ENCODE measurements at regions not wholly inside any gene's neighbourhood (a gene's known extent, or its start where the extent isn't known, plus 50 kb on each side); places are given as distances from the start of the nearest gene placed in this dataset.

DNA sequence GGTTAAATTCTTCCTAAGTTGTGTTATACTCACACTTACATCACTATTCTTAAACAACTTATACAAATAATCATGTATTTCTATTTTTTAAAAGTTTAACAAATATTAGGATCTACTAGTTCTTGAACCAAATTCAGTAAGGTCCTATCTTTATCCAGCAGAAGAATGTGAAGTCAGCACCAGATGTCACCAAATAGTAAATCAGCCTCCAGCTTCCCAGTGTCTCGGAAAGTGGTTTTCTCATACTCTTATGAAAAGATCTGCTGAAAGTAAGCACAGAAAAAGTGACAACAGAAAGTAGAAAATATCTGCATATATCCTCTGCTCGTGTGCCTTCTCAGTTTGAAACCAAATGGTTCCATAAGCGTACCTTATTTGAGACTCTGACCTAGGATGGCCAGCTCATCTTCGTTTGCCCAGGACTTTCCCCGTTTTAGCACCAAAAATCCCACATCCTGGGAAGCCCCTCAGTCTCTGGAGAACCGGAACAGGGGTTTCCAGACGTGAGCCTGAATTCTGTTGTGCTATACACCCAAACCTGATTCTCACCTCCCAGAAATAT is 98.0 kb upstream of the DCLK2 start:
- TF ChIP-seq EZH2 (IDR thresholded peaks at IDR 0.05) (no peak), POLR2AphosphoS5 (IDR thresholded peaks at IDR 0.05; ENCODE audit: borderline replicate concordance, low read depth, low read length) (no peak)

Data from SK-N-MC (cell line).